ENCODE measurements at regions not wholly inside any gene's neighbourhood (a gene's known extent, or its start where the extent isn't known, plus 50 kb on each side); places are given as distances from the start of the nearest gene placed in this dataset.

DNA sequence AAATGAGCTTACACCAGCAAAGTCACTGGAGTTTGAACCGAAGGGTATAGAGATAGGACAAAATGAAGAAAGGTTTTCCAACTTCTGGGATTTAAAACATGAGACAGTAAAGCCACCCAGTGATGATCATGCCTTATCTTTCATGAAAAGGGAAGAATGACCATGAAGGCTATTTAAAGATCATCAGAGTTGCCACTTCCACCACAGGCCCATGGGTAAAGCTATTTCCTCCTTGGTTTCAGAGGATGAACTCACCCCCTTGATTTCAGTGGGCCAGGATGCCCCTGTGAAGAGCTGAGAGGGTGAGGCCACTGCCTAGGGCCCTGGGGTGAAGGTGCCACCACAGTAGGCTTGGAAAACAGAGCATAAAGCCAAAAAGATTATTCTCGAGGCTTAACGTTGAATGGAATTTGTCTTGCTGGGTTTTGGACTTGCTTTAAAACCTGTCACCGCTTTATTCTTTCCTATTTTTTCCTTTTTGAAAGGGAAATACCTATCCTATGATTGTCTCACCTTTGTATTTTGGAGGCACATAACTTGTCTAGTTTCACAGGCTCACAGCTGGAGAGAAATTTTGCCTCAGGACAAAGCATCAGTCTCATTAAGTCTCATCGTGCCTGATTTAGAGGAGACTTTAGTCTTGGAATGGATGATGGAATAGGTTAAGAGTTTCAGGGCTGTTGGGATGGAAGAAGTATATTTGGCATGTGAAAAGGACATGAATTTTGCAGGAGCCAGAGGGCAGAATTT, 254.0 kb downstream of the SNCA start:
- DNase-seq: no peak
- TF ChIP-seq GATA1 (IDR thresholded peaks at IDR 0.05; ENCODE audit: low read depth, low read length): no peak
- TF ChIP-seq POLR2A (IDR thresholded peaks at IDR 0.05; ENCODE audit: low read length): no peak

DNA sequence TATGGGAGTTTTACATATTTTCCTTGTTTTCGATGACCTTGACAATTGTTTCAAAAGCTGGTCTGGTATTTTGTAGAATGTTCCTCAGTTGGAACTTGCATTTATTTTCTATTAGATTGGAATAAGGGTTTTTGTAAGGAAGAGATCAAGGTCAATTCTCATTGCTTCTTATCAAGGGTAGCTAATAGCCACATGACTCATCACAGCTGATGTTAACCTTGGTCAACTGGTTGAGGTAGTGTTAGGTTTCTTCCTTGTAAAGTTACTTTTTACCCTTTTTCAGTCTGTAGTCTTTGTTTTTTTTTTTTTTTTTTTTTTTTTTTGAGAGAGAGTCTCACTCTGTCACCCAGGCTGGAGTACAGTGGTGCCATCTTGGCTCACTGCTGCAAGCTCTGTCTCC, 257.2 kb downstream of the SNCA start:
- TF ChIP-seq POLR2A (IDR thresholded peaks at IDR 0.05; ENCODE audit: low read length): no peak
- no peak for TF ChIP-seq GATA1 (IDR thresholded peaks at IDR 0.05; ENCODE audit: low read depth, low read length)
- DNase-seq: peak in 1 of 2 experiments; percentile 14

DNA sequence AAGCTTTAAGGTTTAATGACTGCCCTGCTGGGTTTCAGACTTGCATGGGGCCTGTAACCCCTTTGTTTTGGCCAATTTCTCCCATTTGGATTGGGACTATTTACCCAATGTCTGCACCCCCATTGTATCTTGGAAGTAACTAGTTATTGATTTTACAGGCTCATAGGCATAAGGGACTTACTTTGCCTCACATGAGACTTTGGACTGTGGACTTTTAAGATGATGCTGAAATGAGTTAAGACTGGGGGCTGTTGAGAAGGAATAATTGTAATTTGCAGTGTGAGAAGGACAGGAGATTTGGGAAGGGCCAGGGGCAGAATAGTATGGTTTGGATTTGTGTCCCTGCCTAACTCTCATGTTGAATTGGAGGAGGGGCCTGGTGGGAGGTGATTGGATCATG, 260.7 kb downstream of the SNCA start:
- TF ChIP-seq POLR2A (IDR thresholded peaks at IDR 0.05; ENCODE audit: low read length) (no peak), GATA1 (IDR thresholded peaks at IDR 0.05; ENCODE audit: low read depth, low read length) (no peak)
- DNase-seq: no peak

DNA sequence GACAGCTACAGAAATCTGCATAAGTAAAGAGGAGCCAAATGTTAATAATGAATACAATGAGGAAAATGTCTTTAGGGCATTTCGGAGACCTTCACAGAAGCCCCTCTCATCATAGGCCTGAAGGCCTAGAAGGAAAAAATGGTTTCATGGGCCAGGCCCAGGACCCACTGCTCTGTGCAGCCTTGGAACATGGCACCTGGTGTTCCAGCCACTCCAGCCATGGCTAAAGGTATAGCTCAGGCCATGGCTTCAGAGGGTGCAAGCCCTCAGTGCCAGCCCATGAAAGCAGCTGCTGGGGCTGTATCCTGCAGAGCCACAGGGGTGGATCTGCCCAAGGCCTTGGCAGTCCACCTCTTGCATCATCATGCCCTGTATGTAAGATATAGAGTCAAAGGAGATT, 261.1 kb downstream of the SNCA start:
- peak in 1 of 2 experiments; percentile 9 for DNase-seq
- TF ChIP-seq POLR2A (IDR thresholded peaks at IDR 0.05; ENCODE audit: low read length) (no peak), GATA1 (IDR thresholded peaks at IDR 0.05; ENCODE audit: low read depth, low read length) (no peak)

- no peak for TF ChIP-seq POLR2A (IDR thresholded peaks at IDR 0.05; ENCODE audit: low read length)
- no peak for TF ChIP-seq GATA1 (IDR thresholded peaks at IDR 0.05; ENCODE audit: low read depth, low read length)
- DNase-seq: no peak
Measured at GRCh38 chr4:89574176-89574575, 262.8 kb downstream of the SNCA start.

- TF ChIP-seq GATA1 (IDR thresholded peaks at IDR 0.05; ENCODE audit: low read depth, low read length): no peak
- no peak for TF ChIP-seq POLR2A (IDR thresholded peaks at IDR 0.05; ENCODE audit: low read length)
- DNase-seq: no peak
Measured at GRCh38 chr4:89573656-89574055, 263.3 kb downstream of the SNCA start.

DNA sequence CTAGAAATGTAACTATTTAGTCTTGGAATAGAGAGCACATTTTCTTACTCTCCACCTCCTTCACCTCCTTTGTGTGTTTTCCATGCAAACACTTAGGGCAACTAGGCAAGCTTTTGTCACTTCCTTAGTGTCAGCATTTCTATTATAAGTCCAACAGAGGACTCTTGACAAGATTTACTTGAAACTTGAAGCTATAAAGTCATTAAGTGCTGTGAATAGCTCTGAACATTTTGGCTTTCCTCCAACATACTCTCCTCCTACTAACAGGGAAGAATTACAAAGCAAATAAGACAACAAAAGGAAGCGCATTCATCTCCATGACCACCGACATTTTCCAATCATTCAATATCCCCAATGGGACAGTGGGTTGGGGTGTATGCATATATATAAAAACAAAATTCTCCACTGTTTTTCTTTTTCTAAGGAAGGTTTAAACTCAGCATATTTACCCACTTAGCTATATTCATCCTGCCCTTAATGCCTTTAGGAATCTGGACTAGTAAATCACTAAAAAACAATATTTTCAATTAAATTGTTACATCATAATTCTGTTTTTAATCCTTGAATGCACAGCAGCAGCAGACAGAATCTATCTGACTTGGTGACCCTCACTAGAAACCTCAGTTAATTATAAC, 264.6 kb downstream of the SNCA start:
- TF ChIP-seq POLR2A (IDR thresholded peaks at IDR 0.05; ENCODE audit: low read length): no peak
- no peak for TF ChIP-seq GATA1 (IDR thresholded peaks at IDR 0.05; ENCODE audit: low read depth, low read length)
- DNase-seq: peak; percentile 2 to 11

- TF ChIP-seq POLR2A (IDR thresholded peaks at IDR 0.05; ENCODE audit: low read length): no peak
- no peak for TF ChIP-seq GATA1 (IDR thresholded peaks at IDR 0.05; ENCODE audit: low read depth, low read length)
Measured at GRCh38 chr4:89570931-89571330, 263.3 kb upstream of the GPRIN3 start.

DNA sequence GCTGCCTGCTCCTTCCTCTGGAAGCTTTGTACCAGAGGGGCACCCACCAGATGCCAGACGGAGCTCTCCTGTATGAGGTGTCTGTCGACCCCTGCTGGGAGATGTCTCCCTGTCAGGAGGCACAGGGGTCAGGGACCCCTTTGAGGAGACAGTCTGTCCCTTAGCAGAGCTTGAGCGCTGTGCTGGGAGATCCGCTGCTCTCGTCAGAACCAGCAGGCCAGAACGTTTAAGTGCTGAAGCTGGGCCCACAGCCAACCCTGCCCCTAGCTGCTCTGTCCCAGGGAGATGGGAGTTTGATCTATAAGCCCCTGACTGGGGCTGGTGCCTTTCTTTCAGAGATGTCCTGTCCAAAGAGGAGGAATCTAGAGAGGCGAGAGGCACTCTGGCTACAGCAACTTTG, 260.3 kb upstream of the GPRIN3 start:
- no peak for DNase-seq
- no peak for TF ChIP-seq POLR2A (IDR thresholded peaks at IDR 0.05; ENCODE audit: low read length)
- TF ChIP-seq GATA1 (IDR thresholded peaks at IDR 0.05; ENCODE audit: low read depth, low read length): no peak

More at GRCh38 chr4:89570931-89571330, 263.3 kb upstream of the GPRIN3 start:
- DNase-seq: peak; percentile 71 to 85

- TF ChIP-seq POLR2A (IDR thresholded peaks at IDR 0.05; ENCODE audit: low read length) (no peak), GATA1 (IDR thresholded peaks at IDR 0.05; ENCODE audit: low read depth, low read length) (no peak)
- DNase-seq: no peak
Measured at GRCh38 chr4:89563431-89563830, 255.8 kb upstream of the GPRIN3 start.

GRCh38 chr4:89562746-89563145, 255.1 kb upstream of the GPRIN3 start:
- TF ChIP-seq POLR2A (IDR thresholded peaks at IDR 0.05; ENCODE audit: low read length) (no peak), GATA1 (IDR thresholded peaks at IDR 0.05; ENCODE audit: low read depth, low read length) (no peak)
- DNase-seq: no peak

- no peak for DNase-seq
- TF ChIP-seq GATA1 (IDR thresholded peaks at IDR 0.05; ENCODE audit: low read depth, low read length) (no peak), POLR2A (IDR thresholded peaks at IDR 0.05; ENCODE audit: low read length) (no peak)
Measured at GRCh38 chr4:89561048-89561447, 253.4 kb upstream of the GPRIN3 start.

GRCh38 chr4:89558147-89558546, 250.5 kb upstream of the GPRIN3 start:
- peak; percentile 19 to 45 for DNase-seq

GRCh38 chr4:89556601-89557305, 249.2 kb upstream of the GPRIN3 start:
- no peak for DNase-seq
- no peak for TF ChIP-seq POLR2A (IDR thresholded peaks at IDR 0.05; ENCODE audit: low read length)
- TF ChIP-seq GATA1 (IDR thresholded peaks at IDR 0.05; ENCODE audit: low read depth, low read length): no peak

More at GRCh38 chr4:89558147-89558546, 250.5 kb upstream of the GPRIN3 start:
- TF ChIP-seq POLR2A (IDR thresholded peaks at IDR 0.05; ENCODE audit: low read length) (no peak), GATA1 (IDR thresholded peaks at IDR 0.05; ENCODE audit: low read depth, low read length) (no peak)

Data from erythroblast (primary cell).